Activated CD8-positive, alpha-beta memory T cell treated with anti-CD3 and anti-CD28 coated beads, Interleukin-2, amount 50 U/mL, for 1 hour (primary cell): ENCODE measurements at regions not wholly inside any gene's neighbourhood (a gene's known extent, or its start where the extent isn't known, plus 50 kb on each side); places are given as distances from the start of the nearest gene placed in this dataset.

Experiments
- DNase-seq: peaks from one replicate; pipeline ENCODE4 v3.0.0-alpha.2; 2020; ENCODE audit errors: extremely low read depth

DNA sequence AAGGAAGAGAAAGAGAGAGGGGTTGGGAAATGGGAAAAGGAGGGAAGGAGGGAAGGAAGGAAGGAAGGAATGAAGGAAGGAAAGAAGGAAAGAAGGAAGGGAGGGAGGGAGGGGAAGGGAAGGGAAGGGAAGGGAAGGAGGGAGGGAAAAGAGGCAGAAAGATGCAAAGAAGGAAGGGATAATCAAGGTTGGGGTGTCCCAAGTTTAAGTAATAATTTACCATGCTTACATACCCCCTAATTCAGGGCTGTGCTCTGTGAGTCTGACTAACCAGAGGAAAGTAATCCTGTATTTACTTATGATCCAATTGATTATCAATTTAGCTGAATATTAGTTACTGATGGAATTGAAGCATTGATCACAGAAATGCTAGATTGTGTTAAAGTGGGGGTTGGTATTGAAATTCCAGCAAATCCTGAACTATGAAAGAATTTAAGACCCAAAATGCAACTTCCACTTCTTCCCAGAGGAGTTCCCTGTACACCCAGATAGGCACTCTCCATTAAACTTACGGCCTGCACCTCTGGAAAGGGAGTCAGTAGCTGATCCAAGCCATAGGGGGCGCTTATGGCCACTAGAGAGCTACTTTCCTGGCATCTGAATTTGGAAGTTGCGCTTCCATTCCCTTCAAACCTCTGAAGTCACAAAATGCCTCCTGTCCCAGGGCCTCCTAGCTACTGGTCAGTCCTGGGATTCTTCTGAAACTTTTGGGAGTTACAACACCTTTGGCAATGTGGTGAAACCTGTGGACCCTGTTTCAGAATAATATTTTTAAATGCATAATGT, 162.7 kb upstream of the PWP1 start:
- DNase-seq: no peak

DNA sequence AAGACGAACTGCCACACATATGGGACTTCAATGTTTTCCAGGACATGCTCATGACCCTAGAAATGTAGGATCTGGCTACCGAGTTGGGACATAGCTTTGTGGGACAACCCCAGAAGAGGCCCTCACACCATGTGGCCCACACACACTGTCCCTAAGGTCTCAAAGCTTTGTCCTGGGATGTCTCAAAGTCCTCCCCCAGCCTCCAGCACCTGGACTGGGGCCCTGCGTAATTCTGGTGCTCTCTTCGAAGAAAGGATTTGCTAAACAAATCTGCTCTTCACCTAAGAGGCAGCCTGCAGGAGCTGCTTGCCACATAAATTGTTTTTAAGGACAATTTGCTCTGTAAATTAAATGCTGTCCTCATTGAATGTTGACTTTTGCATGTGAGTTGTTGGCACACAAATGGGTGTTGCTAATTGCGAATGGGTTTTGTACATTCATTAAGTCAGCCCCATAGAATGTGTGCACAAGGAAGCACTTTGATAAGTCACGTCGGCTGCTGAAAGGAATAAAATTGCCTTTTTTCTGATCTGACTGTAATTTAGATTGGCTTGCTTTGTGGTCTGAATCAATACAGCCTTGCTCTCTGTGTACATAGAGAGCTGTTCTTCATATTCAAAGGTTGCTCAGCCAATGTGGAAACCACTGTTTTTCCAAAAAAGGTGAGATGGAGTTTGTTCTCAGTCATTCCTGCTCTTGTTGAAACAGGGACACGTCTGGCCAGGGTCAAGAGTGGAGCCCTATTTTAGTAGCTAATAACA, 161.6 kb upstream of the PWP1 start:
- DNase-seq: no peak

DNA sequence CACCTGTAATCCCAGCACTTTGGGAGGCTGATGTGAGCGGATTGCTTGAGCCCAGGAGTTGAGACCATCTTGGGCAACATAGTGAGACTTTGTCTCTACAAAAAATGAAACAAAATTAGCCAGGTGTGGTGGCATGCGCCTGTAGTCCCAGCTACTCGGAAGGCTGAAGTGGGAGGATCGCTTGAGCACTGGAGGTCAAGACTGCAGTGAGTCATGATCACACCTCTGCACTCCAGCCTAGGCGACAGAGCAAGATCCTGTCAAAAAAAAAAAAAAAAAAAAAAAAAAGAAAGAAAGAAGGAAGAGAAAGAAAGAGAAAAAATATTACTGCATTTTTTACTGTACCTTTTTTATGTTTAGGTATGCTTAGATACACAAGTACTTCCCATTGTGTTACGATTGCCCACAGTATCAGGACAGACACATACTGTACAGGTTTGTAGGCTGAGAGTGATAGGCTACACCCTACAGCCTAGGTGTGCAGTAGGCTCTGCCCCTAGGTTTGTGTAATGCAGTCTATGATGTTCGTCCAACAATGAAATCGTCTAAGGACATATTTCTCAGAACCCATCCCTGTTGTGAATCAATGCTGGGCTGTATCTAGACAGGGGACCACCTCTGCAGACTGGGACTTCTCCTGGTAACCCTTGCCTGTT, 160.4 kb upstream of the PWP1 start:
- no peak for DNase-seq

DNA sequence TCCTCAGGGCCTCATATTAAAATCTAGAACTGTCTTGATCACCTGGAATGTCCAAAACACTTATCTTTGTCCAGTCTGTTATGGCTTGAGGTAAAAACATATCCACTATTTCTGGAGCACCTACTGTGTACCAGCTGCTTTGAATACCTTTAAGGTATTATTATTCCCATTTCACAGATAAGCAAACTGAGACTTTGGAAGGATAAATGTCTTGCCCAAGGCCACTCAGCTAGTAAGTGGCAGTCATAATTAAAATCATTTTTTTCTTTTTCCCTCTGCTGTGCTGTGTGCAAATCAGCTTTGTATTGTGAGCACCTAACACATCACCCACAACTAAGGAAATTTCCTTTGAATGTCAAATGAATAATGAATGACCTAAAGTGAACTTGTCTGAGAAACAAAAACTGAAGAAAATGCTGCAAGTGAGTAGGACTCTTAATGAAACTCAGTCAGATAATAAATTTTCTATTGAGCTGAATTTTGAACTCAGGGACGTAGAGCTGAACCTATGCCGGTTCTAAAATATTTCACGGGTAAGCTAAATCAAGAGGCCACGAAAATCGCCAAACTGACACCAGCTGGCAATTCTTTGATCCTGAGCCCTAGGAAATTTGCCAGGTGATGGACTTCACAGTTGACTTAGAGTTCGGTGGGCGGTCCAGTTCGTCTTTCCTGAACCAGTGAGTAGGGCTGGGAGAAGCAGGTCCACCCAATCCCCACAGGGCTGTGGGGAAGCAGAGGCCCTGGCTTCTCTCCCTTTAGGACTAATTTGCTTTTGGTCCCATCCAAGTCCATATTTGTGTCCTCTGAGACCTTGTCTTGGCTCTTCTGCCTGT, 159.7 kb upstream of the PWP1 start:
- DNase-seq: no peak

DNA sequence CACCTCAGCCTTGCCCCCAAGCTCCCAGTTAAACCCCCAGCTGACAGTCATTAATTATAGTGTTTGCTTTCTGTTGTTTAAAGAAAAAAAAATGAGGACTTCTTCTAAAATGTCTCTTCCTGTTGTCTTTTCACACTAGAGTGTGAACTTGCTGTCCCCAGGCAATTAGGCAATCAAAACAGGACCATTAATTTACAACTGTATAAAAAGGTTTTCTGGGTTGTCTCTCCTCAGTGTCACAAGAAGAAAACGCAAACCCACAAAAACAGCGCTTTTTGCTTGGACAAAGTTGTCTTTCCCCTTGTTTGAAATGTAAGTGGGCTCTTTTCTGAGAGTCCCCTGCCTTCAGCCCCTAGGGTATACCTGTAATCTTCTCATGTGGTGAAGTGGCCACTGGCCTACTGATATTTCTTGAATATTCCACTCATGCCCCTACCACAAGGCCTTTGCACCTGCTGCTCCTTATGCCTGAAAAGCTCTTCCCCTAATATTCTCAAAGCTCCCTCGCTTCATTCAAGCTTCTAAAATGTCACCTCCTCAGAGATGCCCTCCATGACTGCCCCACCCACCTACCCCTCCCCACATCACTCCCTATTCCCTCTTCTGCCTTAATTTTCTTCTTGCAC, 158.9 kb upstream of the PWP1 start:
- no peak for DNase-seq

DNA sequence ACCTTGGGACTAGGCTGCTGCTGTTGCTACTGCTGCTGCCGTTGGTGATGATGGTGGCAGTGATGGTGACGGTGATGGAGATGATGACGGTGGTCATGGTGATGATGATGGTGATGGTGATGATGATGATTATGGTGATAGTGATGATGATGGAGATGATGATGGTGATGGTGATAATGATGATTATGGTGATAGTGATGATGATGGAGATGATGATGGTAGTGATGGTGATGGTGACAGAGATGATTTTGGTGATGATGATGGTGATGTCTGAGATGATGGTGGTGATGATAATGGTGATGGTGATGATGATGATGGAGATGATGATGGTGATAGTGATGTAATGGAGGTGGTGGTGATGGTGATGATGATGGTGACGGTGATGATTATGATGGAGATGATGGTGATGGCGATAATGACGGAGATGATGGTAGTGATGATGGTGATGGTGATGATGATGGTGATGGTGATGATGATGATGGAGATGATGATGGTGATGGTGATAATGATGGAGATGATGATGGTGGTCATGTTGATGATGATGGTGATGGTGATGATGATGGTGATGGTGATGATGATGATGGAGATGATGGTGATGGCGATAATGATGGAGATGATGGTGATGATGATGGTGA, 156.8 kb upstream of the PWP1 start:
- no peak for DNase-seq

DNA sequence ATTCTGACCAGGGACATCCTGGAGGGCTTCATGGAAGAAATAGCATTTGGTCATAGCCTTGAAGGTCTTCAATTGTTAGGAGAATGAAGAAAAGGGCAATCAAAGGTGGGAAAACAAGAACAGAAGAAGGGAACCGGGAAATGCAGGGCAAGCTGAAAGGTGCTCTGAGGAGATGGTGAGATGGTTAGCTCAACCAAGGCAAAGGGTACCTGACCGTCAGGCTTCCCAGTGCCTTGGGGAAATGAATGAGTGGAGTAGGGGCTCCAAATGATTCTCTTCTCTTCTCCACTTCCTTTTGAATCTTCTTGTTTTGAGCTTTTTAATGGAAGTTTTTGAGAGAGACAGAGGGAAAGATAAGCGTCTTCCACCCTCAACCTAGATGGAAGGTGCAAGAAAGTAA, 155.6 kb upstream of the PWP1 start:
- DNase-seq: no peak

DNA sequence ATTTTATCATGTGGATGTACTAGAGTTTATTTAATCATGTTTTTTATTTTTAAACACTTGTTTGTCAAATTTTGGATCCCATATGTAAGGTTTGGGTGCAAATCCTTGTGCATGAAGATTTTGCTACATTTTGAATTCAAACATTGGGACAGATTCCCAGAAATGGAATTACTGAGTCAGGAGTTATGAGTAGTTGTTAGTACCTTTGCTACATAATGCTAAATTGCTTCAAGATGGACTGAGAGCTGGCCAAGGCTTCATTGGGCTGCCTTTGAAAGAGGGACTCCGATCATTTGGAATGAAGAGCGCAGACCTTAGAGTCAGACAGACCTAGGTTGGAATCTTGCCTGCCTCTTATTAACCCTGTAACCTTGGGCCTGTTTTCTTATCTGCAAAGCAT, 154.9 kb upstream of the PWP1 start:
- DNase-seq: no peak

DNA sequence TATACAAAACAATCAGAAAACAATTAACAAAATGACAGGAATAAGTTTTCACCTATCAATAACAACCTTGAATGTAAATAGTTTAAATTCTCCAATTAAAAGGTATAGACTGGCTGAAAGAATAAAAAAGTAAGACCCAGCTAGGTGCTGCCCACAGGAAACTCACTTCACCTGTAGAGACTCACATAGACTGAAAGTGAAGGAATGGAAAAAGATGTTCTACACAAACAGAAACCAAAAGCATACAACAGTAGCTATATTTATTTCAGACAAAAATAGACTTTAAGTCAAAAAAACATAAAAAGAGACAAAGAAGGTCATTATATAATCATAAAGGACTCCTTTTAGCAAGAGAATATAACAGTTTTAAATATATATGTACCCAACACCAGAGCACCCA, 152.4 kb upstream of the PWP1 start:
- no peak for DNase-seq

DNA sequence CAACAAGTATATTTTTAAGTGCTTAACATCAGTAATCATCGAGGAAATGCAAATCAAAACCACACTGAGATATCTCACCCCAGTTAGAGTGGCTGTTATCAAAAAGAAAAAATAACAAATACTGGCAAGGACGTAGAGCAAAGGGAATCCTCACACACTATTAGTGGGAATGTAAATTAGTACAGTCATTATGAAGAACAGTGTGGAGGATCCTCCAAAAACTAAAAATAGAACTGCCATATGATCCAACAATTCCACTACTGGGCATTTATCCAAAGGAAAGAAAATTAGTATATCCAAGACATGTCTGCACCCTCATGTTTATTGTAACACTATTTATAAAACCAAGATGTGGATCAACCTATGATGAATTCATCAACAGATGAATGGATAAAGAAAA, 149.0 kb upstream of the PWP1 start:
- DNase-seq: no peak

DNA sequence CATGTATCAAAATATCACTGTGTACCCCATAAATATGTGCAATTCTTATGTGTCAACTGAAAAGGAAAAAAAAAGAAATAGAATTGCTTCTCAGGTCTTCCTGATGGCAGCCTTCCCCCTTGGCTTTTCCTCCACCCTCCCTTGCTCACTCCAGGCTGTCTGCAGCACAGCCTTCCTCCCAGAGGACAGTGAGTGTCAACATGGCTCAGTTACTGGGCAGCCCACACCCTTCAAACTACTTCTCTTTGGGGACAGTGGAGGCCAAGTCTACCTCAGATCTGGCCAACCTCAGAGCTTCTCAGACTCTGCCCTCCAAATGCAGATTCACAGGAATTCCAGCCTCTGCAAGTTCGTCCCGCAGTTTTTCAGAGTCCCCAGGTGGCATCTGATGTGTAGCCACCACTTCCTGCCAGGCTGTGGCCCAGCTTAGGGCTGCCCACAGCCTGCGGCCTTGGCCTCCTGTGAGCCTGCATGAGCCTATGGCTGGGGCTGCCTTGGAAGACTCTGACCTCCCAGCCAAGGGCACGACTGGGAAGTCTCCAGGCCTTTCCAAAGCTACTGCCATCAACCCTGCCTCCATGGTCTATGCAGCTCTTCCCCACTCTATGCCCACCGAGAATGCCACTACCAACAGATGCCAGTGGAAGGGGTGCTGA, 148.0 kb upstream of the PWP1 start:
- no peak for DNase-seq

DNA sequence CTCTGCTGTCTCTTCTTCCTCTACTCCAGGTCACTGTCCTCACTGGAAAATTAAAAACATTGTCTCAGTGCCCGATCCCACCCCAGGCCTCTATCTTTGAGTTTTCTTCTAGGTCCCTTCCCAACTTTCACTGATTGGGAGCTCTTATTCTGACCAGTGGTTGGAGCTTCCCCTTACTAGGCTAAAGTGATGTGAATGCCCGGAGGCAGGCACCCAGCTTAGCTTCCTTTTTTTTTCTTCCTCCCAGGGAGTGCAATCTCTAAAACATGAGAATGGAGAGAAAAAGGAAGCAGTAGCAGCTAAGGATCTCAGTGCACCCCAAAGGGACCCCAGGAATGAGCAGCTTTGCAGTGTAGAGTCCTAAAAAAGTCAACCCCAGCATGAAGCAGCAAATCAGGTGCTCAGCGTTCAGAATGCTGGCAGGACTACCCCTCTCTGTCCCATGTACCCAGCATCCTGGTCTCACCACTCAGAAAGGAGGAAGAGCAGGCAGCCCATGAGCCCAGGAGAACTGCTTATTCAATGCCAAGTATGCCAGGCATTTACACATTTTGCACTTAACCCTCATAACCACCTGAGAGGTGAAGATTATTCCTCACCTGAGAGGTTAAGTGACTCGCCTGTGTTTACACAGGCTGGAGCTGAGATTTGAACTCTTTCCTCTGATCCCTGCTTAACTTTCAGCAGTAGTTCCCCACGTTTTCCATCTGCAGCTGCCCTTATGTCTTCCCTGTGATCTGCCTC, 146.2 kb upstream of the PWP1 start:
- no peak for DNase-seq

DNA sequence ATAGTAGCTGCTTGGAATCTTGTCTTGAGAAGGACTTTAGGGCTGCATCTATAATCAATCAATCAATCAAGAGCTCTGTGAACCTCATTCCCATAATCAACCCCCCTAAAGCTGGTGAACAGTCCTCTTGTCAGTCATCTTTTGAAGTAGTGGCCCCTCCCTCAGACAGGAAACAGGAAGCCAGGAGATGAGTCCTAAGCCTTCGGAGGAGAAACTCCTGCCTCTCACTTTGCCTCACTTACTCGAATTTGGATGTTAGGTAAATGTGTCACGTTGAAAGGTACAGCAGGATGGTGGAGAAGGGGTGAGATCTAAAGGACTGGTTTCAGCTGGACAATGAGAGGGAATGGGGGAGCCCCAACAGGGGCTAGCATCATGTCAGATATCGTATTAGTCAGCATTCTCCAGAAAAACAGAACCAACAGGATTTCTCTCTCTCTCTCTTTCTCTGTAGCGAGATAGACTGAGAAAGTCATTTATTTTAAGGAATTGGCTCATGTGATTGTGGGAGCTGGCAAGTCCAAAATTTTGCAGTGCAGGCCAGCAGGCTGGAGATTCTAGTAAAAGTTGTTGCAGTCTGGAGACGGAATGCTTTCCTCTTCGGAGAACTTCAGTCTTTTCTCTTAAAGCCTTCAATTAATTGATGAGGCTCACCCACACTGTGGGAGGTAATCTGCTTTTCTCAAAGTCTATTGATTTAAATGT, 144.4 kb upstream of the PWP1 start:
- DNase-seq: no peak

DNA sequence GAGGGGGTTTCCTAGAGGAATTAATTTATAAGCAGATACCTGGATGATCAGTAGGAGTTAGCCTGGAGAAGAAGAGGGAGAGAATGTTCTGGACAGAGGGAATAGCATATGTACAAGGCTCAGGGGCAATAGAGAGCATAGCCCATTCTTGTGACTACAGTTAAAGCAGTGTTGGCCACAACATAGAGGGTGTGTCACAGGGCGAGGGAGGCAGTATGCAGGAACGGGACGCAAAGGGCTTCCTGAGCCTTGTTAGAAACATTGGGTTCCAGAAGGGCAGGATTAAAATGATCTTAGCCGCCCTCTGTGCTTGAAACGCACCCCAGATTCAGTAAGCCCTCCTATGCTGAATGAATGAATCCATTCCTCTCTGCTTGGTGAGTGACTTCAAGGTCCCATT, 142.2 kb upstream of the PWP1 start:
- DNase-seq: no peak

DNA sequence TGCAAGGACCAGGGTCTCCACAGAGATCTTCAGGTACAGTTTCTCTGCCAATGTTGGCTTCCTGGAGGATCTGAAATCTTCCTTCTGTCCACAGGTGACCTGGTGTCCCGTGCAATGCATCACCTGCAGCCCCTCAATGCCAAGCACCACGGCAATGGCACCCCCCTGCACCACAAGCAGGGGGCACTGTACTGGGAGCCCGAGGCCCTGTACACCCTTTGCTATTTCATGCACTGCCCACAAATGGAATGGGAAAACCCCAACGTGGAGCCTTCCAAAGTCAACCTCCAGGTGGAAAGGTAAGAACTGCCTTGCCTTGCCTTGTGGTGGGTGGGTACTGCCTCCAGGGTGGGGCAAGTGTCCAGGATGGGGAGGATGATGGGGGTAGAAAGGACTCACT, 141.8 kb upstream of the PWP1 start:
- DNase-seq: no peak

DNA sequence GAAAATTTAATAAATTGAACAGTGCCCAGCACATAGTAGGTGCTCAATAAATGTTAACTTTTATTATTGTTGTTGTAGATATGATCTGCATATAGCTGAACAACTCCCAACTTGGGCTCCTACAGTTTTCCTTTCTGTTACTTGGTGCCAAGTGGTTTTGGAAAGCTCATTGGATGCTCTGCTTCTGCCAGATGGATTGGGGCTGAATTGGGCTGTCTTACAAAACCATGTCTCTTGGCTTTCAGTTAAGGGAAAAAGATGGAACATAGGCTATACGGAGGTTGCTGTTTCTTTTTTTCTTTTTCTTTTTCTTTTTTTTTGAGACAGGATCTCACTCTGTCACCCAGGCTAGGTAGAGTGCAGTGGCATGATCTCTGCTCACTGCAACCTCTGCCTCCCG, 140.7 kb upstream of the PWP1 start:
- no peak for DNase-seq

DNA sequence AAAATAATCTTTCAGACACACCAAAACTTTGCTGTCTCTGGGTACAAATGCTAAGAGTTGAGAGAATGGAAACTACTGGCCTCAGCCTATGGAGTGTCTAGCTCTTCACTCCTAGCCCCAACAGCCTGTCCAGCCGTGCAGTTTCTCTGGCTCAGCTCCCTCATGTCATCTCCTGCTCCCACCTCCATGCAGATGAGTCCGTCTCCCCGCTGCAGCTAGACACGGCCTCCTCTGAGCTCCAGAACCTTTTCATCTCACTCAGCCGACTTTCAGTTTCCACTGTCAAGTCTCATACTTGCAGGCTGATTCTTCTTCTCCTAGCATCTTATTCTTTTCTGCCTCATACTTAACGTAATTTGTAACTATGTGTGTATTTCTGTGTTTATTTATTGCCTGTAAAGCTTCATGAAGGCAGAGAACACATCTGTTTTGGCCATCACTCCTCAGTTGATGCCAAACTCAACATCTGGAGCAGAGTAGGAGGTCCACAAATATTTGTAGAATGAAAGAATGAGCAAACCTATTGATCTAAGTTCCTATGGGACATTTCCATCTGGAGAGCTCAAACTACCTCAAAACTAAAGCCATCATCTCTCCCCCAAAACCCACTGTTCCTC, 139.8 kb upstream of the PWP1 start:
- DNase-seq: no peak

DNA sequence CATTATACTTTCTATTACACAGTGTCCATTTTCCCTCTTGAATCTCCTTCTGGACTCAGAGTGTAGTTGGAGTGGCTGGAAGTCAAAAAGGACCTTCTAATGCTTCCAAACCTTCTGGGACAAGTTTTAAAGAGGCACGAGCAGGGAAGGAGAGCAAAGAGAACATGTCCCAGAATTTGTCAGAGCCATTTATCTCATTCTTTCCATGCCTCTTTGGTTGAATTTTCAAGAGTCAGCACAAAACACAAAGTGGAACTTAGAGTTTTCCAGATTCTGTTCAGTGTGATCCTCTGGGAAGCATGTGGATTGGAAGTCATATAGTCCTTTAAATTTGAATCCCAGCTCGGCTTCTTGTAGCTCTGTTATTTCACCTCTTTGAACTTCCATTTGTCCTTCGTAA, 138.2 kb upstream of the PWP1 start:
- DNase-seq: no peak
